ENCODE measurements at regions not wholly inside any gene's neighbourhood (a gene's known extent, or its start where the extent isn't known, plus 50 kb on each side); places are given as distances from the start of the nearest gene placed in this dataset.

- Mint-ChIP-seq H3K9me3 (no peaks in the 10 kb centered on the region), H3K36me3 (ENCODE audit: low read depth) (no peaks in the 10 kb centered on the region), H3K4me1 (no peaks in the 10 kb centered on the region), H3K27ac (no peak overlapping the region), H3K4me3 (no peak overlapping the region), H3K27me3 (ENCODE audit: low read depth, poor library complexity) (peaks cover 6% of the 10 kb centered on the region)
- TF ChIP-seq CTCF (IDR thresholded peaks at IDR 0.05) = no peak
- DNase-seq = no peak
Observed at GRCh38 chr4:110730318-110730717, 107.4 kb upstream of the PITX2 start.

DNA sequence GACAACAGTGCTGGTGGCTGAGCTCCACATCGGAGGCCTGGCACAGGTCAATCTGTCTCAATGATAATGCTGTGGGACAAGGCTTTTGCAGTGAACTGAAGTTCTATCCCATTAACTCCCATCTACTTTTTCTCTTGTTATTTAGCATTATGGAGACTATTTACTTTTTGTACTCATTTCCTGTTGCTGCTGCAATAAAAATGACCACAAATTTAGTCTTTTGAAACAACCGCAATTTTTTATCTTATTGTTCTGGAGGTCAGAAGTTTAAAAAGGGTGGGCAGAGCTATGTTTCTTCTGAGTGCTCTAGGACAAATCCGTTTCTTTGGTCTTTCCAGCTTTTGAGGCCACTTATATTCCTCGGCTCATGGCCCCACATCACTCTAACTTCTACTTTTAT is 111.0 kb upstream of the PITX2 start:
- H3K36me3 Mint-ChIP-seq (ENCODE audit: low read depth) = no peaks in the 10 kb centered on the region
- H3K27ac Mint-ChIP-seq = no peak overlapping the region
- no peak for DNase-seq
- H3K9me3 Mint-ChIP-seq = no peaks in the 10 kb centered on the region
- H3K4me1 Mint-ChIP-seq = no peaks in the 10 kb centered on the region
- H3K27me3 Mint-ChIP-seq (ENCODE audit: low read depth, poor library complexity) = no peaks in the 10 kb centered on the region
- no peak overlapping the region for H3K4me3 Mint-ChIP-seq
- TF ChIP-seq CTCF (IDR thresholded peaks at IDR 0.05) = no peak

DNA sequence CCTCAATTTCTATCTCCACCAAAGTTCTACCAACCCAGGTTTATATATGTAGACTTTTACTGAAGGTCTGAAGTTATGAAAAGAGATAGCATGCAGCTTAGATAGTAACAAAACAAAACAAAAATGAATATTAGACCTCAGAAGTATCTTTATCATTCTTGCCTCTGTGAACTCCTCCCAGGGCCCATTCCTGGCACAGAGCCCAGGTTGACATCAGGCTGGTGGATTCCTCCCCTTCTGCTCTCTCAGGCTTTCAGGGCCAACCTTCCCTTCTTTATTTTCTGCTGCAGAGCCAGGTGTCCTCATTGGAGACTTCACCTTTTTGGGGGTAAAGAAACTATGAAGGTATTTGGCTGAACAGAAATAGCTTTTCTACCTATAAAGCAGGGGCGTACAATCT is 112.8 kb upstream of the PITX2 start:
- H3K27me3 Mint-ChIP-seq (ENCODE audit: low read depth, poor library complexity) = no peaks in the 10 kb centered on the region
- DNase-seq = no peak
- no peaks in the 10 kb centered on the region for H3K36me3 Mint-ChIP-seq (ENCODE audit: low read depth)
- no peak overlapping the region for H3K27ac Mint-ChIP-seq
- no peak overlapping the region for H3K4me3 Mint-ChIP-seq
- no peak for TF ChIP-seq CTCF (IDR thresholded peaks at IDR 0.05)
- no peaks in the 10 kb centered on the region for H3K9me3 Mint-ChIP-seq
- H3K4me1 Mint-ChIP-seq = no peaks in the 10 kb centered on the region

DNA sequence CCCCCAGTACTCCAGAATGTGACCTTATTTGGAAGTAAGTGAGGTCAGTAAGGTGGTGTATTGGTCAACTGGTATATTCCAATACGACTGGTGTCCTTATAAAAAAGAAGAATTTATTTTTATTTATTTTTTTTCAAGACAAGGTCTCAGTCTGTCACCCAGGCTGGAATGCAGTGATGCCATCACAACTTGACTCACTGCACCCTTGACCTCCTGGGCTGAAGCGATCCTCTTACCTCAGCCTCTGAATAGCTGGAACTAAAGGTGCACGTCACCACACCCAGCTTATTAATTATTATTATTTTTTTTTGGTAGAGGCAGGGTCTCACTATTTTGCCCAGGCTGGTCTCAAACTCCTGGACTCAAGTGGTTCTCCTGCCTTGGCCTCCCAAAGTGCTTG is 115.1 kb upstream of the PITX2 start:
- Mint-ChIP-seq H3K27me3 (ENCODE audit: low read depth, poor library complexity) (no peaks in the 10 kb centered on the region), H3K9me3 (no peaks in the 10 kb centered on the region), H3K4me3 (no peak overlapping the region), H3K36me3 (ENCODE audit: low read depth) (no peaks in the 10 kb centered on the region), H3K27ac (no peak overlapping the region), H3K4me1 (no peaks in the 10 kb centered on the region)
- no peak for DNase-seq
- no peak for TF ChIP-seq CTCF (IDR thresholded peaks at IDR 0.05)

GRCh38 chr4:110742143-110742542 is 119.3 kb upstream of the PITX2 start:
- H3K27ac Mint-ChIP-seq = no peak overlapping the region
- no peak for DNase-seq
- H3K4me3 Mint-ChIP-seq = no peak overlapping the region
- H3K9me3 Mint-ChIP-seq = no peaks in the 10 kb centered on the region
- no peaks in the 10 kb centered on the region for H3K27me3 Mint-ChIP-seq (ENCODE audit: low read depth, poor library complexity)
- no peaks in the 10 kb centered on the region for H3K36me3 Mint-ChIP-seq (ENCODE audit: low read depth)
- H3K4me1 Mint-ChIP-seq = no peaks in the 10 kb centered on the region
- no peak for TF ChIP-seq CTCF (IDR thresholded peaks at IDR 0.05)

DNA sequence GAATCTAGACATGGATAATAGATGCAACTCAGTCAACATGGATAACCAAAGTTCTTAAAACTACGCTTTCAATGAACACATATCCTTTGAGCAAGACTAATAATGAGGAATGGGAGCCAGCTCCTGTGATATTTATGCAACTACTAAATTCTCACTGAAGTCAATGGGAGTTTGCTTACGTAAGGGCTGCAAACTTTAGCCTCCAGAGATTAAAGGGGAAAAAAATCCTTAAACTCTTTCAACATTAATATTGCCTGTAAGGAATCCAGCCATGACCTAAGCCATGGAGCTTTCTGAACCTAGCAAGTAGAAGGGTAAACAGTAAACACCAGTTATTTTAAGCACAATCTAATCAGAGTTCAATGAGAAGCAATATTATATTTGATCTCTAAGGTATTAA is 125.2 kb upstream of the PITX2 start:
- DNase-seq = no peak
- H3K4me1 Mint-ChIP-seq = no peaks in the 10 kb centered on the region
- H3K27ac Mint-ChIP-seq = no peak overlapping the region
- H3K27me3 Mint-ChIP-seq (ENCODE audit: low read depth, poor library complexity) = no peaks in the 10 kb centered on the region
- H3K36me3 Mint-ChIP-seq (ENCODE audit: low read depth) = no peaks in the 10 kb centered on the region
- no peaks in the 10 kb centered on the region for H3K9me3 Mint-ChIP-seq
- no peak overlapping the region for H3K4me3 Mint-ChIP-seq
- no peak for TF ChIP-seq CTCF (IDR thresholded peaks at IDR 0.05)

Measured in nephron progenitor cell (in vitro differentiated cells).